K562 (cell line): ENCODE measurements at regions not wholly inside any gene's neighbourhood (a gene's known extent, or its start where the extent isn't known, plus 50 kb on each side); places are given as distances from the start of the nearest gene placed in this dataset.

Experiments used
- C11orf30 ChIP-seq: fragments of 450-650 bp; IDR thresholded peaks from 2 replicates; pipeline ENCODE4 v1.6.1; 2016; ENCODE audit warnings: low read depth, mild to moderate bottlenecking
- CLOCK ChIP-seq: fragments of 250-450 bp; sonication (Bioruptor Pico); IDR thresholded peaks from 2 replicates; pipeline ENCODE4 v1.4.0; 2020; ENCODE audit warnings: mild to moderate bottlenecking, moderate library complexity, borderline replicate concordance
- JUNB ChIP-seq: fragments of 450-650 bp; formaldehyde crosslinking; conservative IDR thresholded peaks from 2 replicates; pipeline ENCODE4 v1.4.0; 2020; ENCODE audit warnings: mild to moderate bottlenecking
- MCM2 ChIP-seq: fragments of 450-650 bp; IDR thresholded peaks from 2 replicates; pipeline ENCODE4 v1.6.1; 2017; ENCODE audit warnings: low read depth, mild to moderate bottlenecking
- MEF2D ChIP-seq: conservative IDR thresholded peaks from 2 replicates; pipeline ENCODE4 v1.6.1; 2016; ENCODE audit warnings: low read depth, missing genetic modification characterization, missing compliant biosample characterization
- NR4A1 ChIP-seq, 2 experiments: fragments of 250-450 bp in 1 of 2; fragments of 450-650 bp in 1 of 2; sonication (Bioruptor Pico) in 1 of 2; IDR thresholded peaks; 2 replicates each; pipeline versions ENCODE4 v1.4.0 to v1.6.1; 2016 to 2020; ENCODE audit warnings: mild to moderate bottlenecking in 2 of 2, missing compliant biosample characterization in 1 of 2, missing genetic modification characterization in 1 of 2, moderate library complexity in 1 of 2
- TAF9B ChIP-seq: fragments of 450-650 bp; IDR thresholded peaks from 2 replicates; pipeline ENCODE4 v1.6.1; 2018; ENCODE audit warnings: mild to moderate bottlenecking; ENCODE audit not compliant: partially characterized antibody
- ZNF12 ChIP-seq: sonication (generic); formaldehyde crosslinking; IDR thresholded peaks from 2 replicates; pipeline ENCODE4 v1.4.0; 2020; ENCODE audit warnings: mild to moderate bottlenecking, missing genetic modification reagents
- ZNF143 ChIP-seq: sonication (generic); formaldehyde crosslinking; IDR thresholded peaks from 2 replicates; pipeline ENCODE4 v1.9.0; 2022; ENCODE audit warnings: mild to moderate bottlenecking, missing genetic modification reagents
- ZNF561 ChIP-seq: fragments of 450-650 bp; formaldehyde crosslinking; conservative IDR thresholded peaks from 2 replicates; pipeline ENCODE4 v1.4.0; 2020; ENCODE audit warnings: mild to moderate bottlenecking, moderate library complexity
- ZNF589 ChIP-seq: fragments of 200-800 bp; sonication (Bioruptor generic); IDR thresholded peaks from 2 replicates; pipeline ENCODE4 v1.6.1; 2016; ENCODE audit warnings: low read depth, missing genetic modification characterization, missing compliant biosample characterization
- ZNF778 ChIP-seq: fragments of 450-650 bp; formaldehyde crosslinking; IDR thresholded peaks from 2 replicates; pipeline ENCODE4 v1.4.0; 2020; ENCODE audit warnings: mild to moderate bottlenecking, moderate library complexity
- TF ChIP-seq, protein P1 (sequence below): sonication (generic); formaldehyde crosslinking; IDR thresholded peaks from 2 replicates; pipeline ENCODE4 v1.8.0; 2022; ENCODE audit warnings: mild to moderate bottlenecking, missing genetic modification reagents, borderline replicate concordance
- TF ChIP-seq, protein P2 (sequence below): sonication (generic); formaldehyde crosslinking; IDR thresholded peaks from 2 replicates; pipeline ENCODE4 v1.8.0; 2022; ENCODE audit warnings: mild to moderate bottlenecking, missing genetic modification reagents
- TF ChIP-seq, protein P3 (sequence below), 2 experiments: fragments of 150-350 bp in 1 of 2; IDR thresholded peaks; 2 replicates each; pipeline ENCODE4 v1.6.1; 2012 to 2016; ENCODE audit warnings: low read depth in 2 of 2, low read length in 2 of 2, mild to moderate bottlenecking in 1 of 2, moderate library complexity in 1 of 2

DNA sequence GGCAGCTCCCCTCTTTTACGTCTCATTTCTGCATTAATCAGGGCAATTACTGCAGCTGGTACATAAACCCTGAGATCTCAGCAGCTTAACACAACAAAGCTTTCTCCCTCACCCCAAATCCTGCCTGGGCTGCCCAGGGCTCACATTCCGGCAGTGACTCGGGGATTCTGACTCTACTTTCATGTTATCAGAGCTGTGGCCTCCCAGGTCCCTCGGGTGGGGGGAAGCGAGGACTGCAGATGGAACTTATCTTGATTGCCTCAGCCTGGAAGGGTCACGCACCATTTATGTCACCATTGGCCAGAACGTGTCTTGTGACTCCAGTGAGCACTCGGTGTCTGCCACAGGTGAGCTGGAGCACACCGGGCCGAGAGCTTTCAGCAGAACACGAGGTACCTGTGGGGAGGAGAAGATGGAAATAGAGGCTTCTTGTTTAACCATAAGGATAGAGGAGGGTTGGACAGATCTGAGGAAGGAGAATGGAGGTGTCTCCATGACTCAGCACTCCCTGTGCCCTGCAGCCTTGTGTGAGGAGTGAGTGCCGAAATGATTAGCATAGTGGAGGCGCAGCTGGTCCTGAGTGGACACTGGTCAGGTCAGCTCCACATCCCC is 88.5 kb upstream of the EXOC2 start (continued):
- TF ChIP-seq, protein P1, sequence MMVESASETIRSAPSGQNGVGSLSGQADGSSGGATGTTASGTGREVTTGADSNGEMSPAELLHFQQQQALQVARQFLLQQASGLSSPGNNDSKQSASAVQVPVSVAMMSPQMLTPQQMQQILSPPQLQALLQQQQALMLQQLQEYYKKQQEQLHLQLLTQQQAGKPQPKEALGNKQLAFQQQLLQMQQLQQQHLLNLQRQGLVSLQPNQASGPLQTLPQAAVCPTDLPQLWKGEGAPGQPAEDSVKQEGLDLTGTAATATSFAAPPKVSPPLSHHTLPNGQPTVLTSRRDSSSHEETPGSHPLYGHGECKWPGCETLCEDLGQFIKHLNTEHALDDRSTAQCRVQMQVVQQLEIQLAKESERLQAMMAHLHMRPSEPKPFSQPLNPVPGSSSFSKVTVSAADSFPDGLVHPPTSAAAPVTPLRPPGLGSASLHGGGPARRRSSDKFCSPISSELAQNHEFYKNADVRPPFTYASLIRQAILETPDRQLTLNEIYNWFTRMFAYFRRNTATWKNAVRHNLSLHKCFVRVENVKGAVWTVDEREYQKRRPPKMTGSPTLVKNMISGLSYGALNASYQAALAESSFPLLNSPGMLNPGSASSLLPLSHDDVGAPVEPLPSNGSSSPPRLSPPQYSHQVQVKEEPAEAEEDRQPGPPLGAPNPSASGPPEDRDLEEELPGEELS (CRISPR knock-in tag): no peak
- no peak for TF ChIP-seq ZNF561
- no peak for TF ChIP-seq CLOCK
- no peak for TF ChIP-seq MCM2
- no peak for TF ChIP-seq ZNF12 (CRISPR knock-in tag)
- TF ChIP-seq, protein P2, sequence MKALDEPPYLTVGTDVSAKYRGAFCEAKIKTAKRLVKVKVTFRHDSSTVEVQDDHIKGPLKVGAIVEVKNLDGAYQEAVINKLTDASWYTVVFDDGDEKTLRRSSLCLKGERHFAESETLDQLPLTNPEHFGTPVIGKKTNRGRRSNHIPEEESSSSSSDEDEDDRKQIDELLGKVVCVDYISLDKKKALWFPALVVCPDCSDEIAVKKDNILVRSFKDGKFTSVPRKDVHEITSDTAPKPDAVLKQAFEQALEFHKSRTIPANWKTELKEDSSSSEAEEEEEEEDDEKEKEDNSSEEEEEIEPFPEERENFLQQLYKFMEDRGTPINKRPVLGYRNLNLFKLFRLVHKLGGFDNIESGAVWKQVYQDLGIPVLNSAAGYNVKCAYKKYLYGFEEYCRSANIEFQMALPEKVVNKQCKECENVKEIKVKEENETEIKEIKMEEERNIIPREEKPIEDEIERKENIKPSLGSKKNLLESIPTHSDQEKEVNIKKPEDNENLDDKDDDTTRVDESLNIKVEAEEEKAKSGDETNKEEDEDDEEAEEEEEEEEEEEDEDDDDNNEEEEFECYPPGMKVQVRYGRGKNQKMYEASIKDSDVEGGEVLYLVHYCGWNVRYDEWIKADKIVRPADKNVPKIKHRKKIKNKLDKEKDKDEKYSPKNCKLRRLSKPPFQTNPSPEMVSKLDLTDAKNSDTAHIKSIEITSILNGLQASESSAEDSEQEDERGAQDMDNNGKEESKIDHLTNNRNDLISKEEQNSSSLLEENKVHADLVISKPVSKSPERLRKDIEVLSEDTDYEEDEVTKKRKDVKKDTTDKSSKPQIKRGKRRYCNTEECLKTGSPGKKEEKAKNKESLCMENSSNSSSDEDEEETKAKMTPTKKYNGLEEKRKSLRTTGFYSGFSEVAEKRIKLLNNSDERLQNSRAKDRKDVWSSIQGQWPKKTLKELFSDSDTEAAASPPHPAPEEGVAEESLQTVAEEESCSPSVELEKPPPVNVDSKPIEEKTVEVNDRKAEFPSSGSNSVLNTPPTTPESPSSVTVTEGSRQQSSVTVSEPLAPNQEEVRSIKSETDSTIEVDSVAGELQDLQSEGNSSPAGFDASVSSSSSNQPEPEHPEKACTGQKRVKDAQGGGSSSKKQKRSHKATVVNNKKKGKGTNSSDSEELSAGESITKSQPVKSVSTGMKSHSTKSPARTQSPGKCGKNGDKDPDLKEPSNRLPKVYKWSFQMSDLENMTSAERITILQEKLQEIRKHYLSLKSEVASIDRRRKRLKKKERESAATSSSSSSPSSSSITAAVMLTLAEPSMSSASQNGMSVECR: no peak
- no peak for TF ChIP-seq NR4A1 (CRISPR knock-in tag; IDR thresholded peaks at IDR 0.05)
- TF ChIP-seq NR4A1 (tag; IDR thresholded peaks at IDR 0.05): peak; percentile 61; the same call in 1 of the 2 replicates
- TF ChIP-seq MEF2D: no peak
- no peak for TF ChIP-seq ZNF778
- TF ChIP-seq JUNB (CRISPR knock-in tag): no peak
- TF ChIP-seq ZNF143 (CRISPR knock-in tag): no peak
- TF ChIP-seq C11orf30: peak; percentile 97
- TF ChIP-seq TAF9B: no peak
- TF ChIP-seq, protein P3, sequence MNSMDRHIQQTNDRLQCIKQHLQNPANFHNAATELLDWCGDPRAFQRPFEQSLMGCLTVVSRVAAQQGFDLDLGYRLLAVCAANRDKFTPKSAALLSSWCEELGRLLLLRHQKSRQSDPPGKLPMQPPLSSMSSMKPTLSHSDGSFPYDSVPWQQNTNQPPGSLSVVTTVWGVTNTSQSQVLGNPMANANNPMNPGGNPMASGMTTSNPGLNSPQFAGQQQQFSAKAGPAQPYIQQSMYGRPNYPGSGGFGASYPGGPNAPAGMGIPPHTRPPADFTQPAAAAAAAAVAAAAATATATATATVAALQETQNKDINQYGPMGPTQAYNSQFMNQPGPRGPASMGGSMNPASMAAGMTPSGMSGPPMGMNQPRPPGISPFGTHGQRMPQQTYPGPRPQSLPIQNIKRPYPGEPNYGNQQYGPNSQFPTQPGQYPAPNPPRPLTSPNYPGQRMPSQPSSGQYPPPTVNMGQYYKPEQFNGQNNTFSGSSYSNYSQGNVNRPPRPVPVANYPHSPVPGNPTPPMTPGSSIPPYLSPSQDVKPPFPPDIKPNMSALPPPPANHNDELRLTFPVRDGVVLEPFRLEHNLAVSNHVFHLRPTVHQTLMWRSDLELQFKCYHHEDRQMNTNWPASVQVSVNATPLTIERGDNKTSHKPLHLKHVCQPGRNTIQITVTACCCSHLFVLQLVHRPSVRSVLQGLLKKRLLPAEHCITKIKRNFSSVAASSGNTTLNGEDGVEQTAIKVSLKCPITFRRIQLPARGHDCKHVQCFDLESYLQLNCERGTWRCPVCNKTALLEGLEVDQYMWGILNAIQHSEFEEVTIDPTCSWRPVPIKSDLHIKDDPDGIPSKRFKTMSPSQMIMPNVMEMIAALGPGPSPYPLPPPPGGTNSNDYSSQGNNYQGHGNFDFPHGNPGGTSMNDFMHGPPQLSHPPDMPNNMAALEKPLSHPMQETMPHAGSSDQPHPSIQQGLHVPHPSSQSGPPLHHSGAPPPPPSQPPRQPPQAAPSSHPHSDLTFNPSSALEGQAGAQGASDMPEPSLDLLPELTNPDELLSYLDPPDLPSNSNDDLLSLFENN (IDR thresholded peaks at IDR 0.05; ENCODE audit: low read depth in 2 of 2, low read length in 2 of 2): no peak
- no peak for TF ChIP-seq ZNF589 (CRISPR knock-in tag)
